GM19395 (cell line): ENCODE measurements at regions not wholly inside any gene's neighbourhood (a gene's known extent, or its start where the extent isn't known, plus 50 kb on each side); places are given as distances from the start of the nearest gene placed in this dataset.

Source experiments
- ATAC-seq: cut with Tn5 transposase; IDR thresholded peaks from one replicate; pipeline ENCODE4 v1.9.1; 2021; ENCODE audit warnings: mild to moderate bottlenecking, moderate library complexity; ENCODE audit not compliant: unreplicated experiment

DNA sequence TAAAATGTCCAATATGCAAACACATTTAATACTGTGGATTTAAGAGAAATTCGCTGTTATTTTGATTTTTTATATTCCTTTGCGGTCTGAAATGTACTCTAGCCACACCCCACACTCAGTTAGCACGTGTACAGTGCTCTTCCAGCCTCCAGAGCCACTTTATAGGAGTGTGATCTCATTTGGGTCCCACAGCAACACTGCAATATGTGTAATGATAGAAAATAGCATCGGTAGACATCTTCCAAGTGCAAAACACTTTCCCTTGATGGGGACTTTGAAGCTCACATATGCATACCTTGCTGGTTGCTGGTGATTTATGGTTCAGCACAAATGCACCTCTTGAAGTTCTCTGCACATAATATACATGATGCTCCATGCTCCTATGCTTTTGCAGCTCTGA, 148.3 kb downstream of the GAS1 start:
- no peak for ATAC-seq

GRCh38 chr9:86796666-86797065, 150.6 kb downstream of the GAS1 start:
- ATAC-seq, result no peak

DNA sequence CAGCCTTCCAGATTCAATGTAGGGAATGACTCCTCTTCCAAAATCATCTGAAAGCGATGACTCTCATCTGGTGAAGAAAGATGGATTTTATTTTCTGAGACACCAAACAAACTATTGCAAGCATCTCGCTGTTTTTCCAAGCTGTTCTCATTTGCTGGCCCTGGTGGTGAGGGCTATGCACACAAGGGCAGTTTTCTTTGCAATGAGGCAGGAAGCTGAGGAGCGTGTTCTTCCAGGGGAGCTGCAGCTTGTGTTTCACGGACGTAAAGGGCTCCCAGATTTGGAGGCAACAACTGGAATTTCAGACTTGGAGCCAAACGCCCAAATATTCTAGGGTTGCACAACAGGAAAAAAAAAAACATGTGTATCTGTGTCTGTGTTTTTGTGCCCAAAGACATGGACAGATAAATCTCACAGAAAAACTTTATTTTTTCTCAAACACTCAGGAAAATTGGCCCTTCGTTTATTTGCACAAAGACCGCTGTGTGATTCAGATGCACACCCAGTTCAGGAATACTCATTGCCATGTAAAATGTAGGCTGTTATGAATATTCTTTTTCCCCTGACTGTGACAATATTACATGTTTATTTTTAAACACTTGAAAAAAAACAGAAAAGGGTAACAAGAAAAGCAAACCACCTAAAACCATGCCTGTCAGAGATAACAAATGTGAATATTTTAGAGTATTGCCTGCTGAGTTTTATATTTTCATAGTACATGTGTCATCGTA, 151.3 kb downstream of the GAS1 start:
- ATAC-seq, result no peak

DNA sequence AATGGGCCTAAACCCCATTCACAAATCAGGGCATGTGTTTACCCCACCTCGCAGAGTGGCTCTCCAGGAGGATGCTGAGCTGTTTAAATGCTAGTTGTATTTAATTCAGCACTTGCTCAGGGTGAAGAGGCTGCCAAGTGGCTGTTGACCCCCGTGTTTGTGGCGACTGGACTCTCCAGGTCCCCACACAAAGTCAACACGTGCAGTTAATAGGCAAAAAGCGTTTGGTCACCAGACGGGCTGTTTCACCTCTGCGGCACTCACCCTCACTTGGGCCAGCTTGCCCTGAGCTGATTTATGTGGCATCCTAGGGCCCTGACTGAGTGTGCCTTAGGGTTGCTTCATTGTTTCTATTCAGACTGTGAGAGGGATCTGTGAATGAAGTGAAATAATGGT, 152.3 kb downstream of the GAS1 start:
- no peak for ATAC-seq

- no peak for ATAC-seq
Measured at GRCh38 chr9:86794391-86795046, 152.8 kb downstream of the GAS1 start.

- no peak for ATAC-seq
Measured at GRCh38 chr9:86792136-86792535, 155.2 kb downstream of the GAS1 start.

- no peak for ATAC-seq
Measured at GRCh38 chr9:86790805-86791204, 156.5 kb downstream of the GAS1 start.

GRCh38 chr9:86788456-86788855, 158.8 kb downstream of the GAS1 start:
- ATAC-seq, result no peak

DNA sequence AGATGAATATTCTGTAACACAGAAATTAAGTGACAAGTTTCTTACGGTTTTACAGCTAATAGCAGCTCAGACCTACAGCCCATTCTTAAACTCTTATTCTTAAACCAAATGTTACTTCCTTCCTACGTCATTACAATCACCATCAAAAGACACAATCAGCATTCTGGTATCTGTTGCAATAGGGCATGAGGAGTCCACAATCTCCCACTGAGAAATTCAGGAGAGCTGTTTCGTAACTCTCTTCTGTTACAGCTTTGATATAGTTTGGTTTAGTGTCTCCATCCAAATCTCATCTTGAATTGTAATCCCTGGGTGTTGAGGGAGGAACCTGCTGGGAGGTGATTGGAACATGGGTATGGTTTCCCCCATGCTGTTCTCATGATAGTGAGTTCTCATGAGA, 163.4 kb downstream of the GAS1 start:
- no peak for ATAC-seq

DNA sequence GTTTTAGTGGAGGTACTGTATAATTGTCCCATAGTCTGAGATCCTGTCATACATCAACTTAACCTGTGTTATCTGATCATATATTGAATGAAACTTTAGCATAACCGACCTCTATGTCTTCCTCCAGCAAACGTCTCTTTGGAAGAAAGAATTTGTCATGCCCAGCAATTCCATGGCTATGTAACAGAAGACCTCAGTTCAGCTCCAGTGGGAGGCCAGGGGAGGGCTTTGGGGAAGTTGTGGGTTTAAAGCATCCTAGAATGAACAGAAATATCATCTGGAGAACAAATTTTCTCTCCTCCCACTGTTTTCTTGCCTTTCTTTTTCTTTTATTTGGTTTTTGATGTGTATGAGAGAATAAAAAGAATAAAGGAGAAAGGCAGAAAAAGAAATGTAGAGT, 164.5 kb downstream of the GAS1 start:
- no peak for ATAC-seq

GRCh38 chr9:86778761-86779160, 168.5 kb downstream of the GAS1 start:
- no peak for ATAC-seq

DNA sequence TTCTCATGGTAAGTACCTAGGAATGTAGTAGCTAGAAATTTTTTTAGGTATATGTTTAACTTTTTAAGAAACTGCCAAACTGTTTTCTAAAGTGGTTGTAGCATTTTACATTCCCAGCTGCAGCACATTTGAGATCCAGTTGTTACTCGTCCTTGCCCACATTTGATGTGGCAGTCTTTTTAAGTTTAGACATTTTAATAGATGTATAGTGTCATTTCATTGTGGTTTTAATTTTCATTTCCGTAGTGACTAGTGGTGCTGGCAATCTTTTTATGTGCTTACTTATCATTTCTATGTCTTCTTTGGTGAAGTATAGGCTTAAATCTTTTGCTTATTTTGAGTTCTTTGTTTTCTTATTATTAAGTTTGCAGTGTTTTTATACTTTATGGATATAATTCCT, 171.6 kb downstream of the GAS1 start:
- no peak for ATAC-seq

- no peak for ATAC-seq
Measured at GRCh38 chr9:86774116-86774515, 173.2 kb downstream of the GAS1 start.

DNA sequence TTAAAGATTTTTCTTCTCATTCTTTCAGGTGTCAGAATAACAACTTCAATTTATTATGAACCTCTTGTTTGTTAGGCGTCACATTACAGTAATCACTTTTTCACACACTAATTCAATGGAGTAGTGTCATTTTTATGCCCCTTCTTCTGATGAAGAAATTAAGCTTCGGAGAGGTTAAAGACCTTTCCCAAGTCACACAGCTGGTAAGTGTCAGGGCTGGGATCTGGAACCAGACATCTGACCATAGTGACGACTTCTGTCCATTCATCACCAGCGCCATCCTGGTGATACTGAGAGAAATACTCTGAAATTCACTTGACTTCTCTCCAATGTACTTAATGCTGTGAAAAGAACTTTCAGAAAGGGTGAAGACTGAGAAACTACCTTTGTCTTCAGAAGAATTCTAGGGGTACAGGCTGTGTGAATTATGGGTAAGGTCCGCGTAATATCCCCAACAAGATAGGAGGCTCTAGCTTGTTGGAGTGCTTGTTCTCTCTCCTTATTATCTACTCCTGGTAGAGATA, 173.8 kb downstream of the GAS1 start:
- no peak for ATAC-seq

GRCh38 chr9:86772635-86772993, 174.7 kb downstream of the GAS1 start:
- no peak for ATAC-seq

GRCh38 chr9:86771941-86772634, 175.2 kb downstream of the GAS1 start:
- no peak for ATAC-seq

GRCh38 chr9:86771420-86771819, 175.9 kb downstream of the GAS1 start:
- ATAC-seq, result no peak

- ATAC-seq, result no peak
Measured at GRCh38 chr9:86768709-86769108, 178.6 kb downstream of the GAS1 start.

- no peak for ATAC-seq
Measured at GRCh38 chr9:86768020-86768419, 179.3 kb downstream of the GAS1 start.

GRCh38 chr9:86767373-86767772, 179.9 kb downstream of the GAS1 start:
- ATAC-seq, result no peak

DNA sequence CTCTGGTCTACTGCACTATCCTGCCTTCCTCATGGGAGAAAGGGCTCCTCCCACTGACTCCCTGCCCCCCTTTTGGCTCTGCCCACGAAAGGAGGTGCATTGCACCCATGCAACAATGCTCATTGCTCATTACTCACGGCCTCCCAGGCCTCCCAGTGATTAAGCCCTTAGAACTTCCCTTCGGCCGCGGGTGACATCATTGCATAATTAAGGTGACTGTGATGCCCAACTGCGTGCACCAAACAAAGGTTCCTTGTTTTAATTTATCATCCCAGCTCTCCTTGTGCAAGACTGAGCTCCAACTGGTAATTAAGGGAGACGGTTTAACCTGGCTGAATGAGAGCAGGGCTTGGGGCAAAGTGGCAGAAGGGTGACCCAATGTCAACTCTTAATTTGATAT, 180.4 kb downstream of the GAS1 start:
- no peak for ATAC-seq

DNA sequence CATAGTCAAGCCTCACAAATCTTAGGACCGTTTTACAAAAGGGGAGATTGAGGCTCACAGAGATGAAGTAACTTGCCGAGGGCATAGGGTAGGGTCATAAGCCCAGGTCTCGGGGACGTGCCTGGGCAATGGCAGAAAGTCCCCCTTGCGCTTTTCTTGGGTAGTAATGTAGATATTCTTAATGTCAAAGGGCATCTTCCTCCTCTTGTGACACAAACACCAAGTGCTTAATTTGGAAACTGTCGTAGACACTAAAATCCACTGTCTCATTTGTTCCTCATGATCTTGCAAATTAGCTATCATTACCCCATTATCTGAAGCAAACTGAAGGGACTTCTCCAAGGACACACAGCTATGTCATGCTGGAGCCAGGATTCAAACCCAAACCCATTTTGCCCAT, 180.8 kb downstream of the GAS1 start:
- no peak for ATAC-seq
